ENCODE measurements at regions not wholly inside any gene's neighbourhood (a gene's known extent, or its start where the extent isn't known, plus 50 kb on each side); places are given as distances from the start of the nearest gene placed in this dataset.

DNA sequence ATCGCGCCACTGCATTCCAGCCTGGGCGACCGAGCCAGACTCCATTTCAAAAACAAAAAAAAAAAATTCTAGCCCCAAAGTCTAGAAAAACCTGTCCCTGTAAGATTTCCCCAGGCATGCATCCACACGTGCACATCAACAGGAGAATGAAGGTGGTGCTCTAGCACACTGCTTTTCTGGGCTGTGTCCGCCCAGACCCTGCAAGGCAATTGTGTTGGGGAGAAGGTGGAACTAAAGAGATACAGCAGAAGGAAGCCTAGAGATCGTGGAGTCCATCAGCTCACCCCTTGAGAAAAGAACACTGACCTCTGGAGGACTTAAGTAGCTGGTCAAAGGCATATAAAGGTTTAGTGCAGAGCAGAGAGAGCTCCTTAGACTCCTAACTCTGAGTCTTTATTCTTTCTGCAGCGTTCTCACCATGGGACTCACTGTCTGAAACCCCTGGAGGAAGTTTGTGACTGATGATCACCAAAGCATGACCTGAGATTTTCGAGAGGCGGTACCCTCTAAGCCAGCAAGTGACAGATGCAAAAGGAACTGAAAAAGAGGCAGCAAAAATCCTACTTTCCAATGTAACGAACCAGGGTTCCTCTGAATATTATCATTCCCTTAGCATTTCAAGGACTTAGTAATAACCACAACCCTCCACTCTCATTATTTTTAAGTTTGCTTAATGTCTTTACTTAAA lies 179.8 kb downstream of the MEX3B start:
- TF ChIP-seq, protein P1, sequence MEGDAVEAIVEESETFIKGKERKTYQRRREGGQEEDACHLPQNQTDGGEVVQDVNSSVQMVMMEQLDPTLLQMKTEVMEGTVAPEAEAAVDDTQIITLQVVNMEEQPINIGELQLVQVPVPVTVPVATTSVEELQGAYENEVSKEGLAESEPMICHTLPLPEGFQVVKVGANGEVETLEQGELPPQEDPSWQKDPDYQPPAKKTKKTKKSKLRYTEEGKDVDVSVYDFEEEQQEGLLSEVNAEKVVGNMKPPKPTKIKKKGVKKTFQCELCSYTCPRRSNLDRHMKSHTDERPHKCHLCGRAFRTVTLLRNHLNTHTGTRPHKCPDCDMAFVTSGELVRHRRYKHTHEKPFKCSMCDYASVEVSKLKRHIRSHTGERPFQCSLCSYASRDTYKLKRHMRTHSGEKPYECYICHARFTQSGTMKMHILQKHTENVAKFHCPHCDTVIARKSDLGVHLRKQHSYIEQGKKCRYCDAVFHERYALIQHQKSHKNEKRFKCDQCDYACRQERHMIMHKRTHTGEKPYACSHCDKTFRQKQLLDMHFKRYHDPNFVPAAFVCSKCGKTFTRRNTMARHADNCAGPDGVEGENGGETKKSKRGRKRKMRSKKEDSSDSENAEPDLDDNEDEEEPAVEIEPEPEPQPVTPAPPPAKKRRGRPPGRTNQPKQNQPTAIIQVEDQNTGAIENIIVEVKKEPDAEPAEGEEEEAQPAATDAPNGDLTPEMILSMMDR (IDR thresholded peaks at IDR 0.05), result no peak
- TF ChIP-seq POLR2A (IDR thresholded peaks at IDR 0.05), result no peak
- no peak for TF ChIP-seq POLR2AphosphoS5 (IDR thresholded peaks at IDR 0.05)
- Histone ChIP-seq H3K4me1 (no peaks in the 10 kb centered on the region), H3K27me3 (no peaks in the 10 kb centered on the region), H3K4me3 (no peak overlapping the region), H3K27ac (no peak overlapping the region), H3K36me3 (no peaks in the 10 kb centered on the region), H3K9me3 (no peaks in the 10 kb centered on the region)
- no peak for DNase-seq (ENCODE audit: low spot score in 2 of 2)
- intact Hi-C loops (cut with DNase I; ENCODE audit: low total_unique reads), result no loop called here

DNA sequence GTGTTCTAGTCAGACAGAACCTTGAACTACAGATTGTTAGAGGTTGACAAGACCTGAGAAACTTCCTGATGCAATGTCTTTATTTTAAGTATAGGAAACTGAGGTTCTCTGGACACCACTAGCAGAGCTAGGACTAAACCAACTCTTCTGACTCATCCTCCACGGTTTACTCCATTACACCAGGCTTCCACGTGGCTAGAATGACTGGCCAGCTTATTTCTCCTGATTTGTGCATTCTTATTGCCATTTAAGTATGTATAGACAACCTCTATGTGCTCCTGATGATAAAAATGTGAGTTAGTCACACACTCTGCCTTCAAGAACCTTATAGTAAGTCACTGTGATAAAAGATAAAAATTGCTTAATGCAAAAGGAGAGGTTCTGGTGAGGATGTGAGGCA lies 182.7 kb downstream of the MEX3B start:
- no peaks in the 10 kb centered on the region for H3K27me3 ChIP-seq
- no peak for DNase-seq (ENCODE audit: low spot score in 2 of 2)
- no peak overlapping the region for H3K27ac ChIP-seq
- intact Hi-C loops (cut with DNase I; ENCODE audit: low total_unique reads), result no loop called here
- H3K36me3 ChIP-seq, result no peaks in the 10 kb centered on the region
- no peaks in the 10 kb centered on the region for H3K4me1 ChIP-seq
- H3K4me3 ChIP-seq, result no peak overlapping the region
- TF ChIP-seq, protein P1 (IDR thresholded peaks at IDR 0.05), result no peak
- TF ChIP-seq POLR2A (IDR thresholded peaks at IDR 0.05) (no peak), POLR2AphosphoS5 (IDR thresholded peaks at IDR 0.05) (no peak)
- H3K9me3 ChIP-seq, result no peaks in the 10 kb centered on the region

DNA sequence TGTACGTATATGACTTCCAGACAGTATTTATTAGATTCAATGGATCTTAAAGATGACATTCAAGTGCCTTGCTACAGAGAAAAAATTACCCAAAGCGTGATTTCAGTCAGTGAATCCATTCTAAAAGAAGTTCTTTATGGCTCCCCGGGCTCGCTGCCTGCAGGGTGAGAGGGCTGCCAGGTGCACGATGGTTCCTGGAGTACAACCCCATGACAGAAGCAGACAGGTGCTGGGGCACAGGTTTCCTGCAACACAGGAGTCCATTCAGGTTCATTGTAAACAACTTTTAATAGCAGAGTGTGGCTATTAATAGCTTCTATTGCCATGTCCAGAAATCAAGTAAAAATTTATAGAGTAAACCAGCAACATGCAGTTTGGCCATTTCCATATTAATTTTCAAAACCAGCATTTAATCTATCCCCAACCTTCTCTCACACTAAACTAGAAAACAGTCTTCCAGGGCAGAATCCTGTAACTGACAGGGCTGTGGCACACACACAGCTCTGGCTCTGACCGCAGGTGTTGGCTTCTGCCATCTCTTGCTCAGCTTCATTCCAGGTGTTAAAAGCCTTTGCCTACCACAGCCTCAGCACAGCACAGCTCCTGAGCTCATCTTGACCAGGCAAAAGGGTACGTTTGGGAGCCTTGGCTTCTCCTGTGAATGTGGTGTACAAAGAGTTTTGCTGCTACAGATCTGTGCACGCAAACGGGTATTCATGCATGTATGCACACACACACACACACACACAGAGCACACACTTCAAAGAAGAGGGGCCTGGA lies 185.9 kb downstream of the MEX3B start:
- DNase-seq (ENCODE audit: low spot score in 2 of 2), result peak in 1 of 2 donors; percentile 32
- TF ChIP-seq POLR2AphosphoS5 (IDR thresholded peaks at IDR 0.05), result no peak
- no peak for TF ChIP-seq POLR2A (IDR thresholded peaks at IDR 0.05)
- TF ChIP-seq, protein P1 (IDR thresholded peaks at IDR 0.05), result no peak
- Histone ChIP-seq H3K4me3 (no peak overlapping the region), H3K27ac (no peak overlapping the region), H3K27me3 (no peaks in the 10 kb centered on the region), H3K4me1 (no peaks in the 10 kb centered on the region), H3K9me3 (no peaks in the 10 kb centered on the region), H3K36me3 (no peaks in the 10 kb centered on the region)
- intact Hi-C loops (cut with DNase I; ENCODE audit: low total_unique reads), result loop anchor here (10.0 kb wide), 1 partner anchor 55 kb away; no protein-coding TSS in a partner anchor

DNA sequence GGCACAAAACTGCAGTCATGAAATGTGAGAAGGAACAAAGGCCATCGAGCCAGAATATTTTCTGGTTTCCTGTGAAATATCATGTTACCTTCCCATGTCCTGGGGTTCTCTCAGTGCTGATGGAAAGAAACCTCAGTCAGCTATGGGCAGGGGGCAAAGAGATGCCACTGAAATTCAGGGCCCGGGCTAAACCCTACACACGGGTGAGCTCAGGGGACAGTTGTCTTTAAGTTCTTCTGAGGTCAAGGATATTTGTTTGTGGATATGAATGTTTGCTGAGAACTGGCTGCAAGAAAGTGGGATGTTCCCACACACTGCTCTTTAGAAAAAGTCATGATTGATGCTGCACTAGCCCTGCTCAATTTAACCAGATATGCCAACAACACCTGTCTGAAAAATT lies 187.2 kb downstream of the MEX3B start:
- no peaks in the 10 kb centered on the region for H3K27me3 ChIP-seq
- no peak for DNase-seq (ENCODE audit: low spot score in 2 of 2)
- H3K4me1 ChIP-seq, result no peaks in the 10 kb centered on the region
- TF ChIP-seq POLR2AphosphoS5 (IDR thresholded peaks at IDR 0.05) (no peak), POLR2A (IDR thresholded peaks at IDR 0.05) (no peak)
- TF ChIP-seq, protein P1 (IDR thresholded peaks at IDR 0.05), result no peak
- no peaks in the 10 kb centered on the region for H3K36me3 ChIP-seq
- H3K27ac ChIP-seq, result no peak overlapping the region
- intact Hi-C loops (cut with DNase I; ENCODE audit: low total_unique reads), result loop anchor here (10.0 kb wide), 1 partner anchor 56 kb away; no protein-coding TSS in a partner anchor
- no peaks in the 10 kb centered on the region for H3K9me3 ChIP-seq
- H3K4me3 ChIP-seq, result no peak overlapping the region

DNA sequence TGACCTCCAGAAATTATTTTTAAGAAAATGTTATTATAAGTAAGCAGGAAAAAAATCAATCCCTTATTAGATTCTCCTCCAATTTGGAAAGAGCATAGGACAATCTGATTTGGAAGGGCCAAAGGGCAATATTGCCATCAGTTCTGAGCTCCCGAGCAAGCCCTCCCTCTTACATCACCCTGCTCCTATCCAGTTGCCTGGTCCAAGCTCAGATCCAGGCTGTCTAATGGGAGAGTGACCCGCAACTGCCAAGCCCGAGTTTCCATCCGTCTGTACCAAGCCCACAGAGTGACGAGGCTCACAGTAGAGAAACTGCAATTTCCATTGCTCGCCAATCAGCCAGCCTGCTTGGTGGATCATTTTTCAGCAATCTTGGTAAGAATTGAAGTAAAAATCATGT lies 187.7 kb downstream of the MEX3B start:
- no peak overlapping the region for H3K27ac ChIP-seq

More for the DNA sequence above, 187.7 kb downstream of the MEX3B start:
- no peak for DNase-seq (ENCODE audit: low spot score in 2 of 2)
- Histone ChIP-seq H3K9me3 (no peaks in the 10 kb centered on the region), H3K4me3 (no peak overlapping the region), H3K27me3 (no peaks in the 10 kb centered on the region), H3K4me1 (no peaks in the 10 kb centered on the region), H3K36me3 (no peaks in the 10 kb centered on the region)
- intact Hi-C loops (cut with DNase I; ENCODE audit: low total_unique reads), result loop anchor here (10.0 kb wide), 1 partner anchor 57 kb away; no protein-coding TSS in a partner anchor
- TF ChIP-seq, protein P1 (IDR thresholded peaks at IDR 0.05), result no peak
- TF ChIP-seq POLR2A (IDR thresholded peaks at IDR 0.05), result no peak
- no peak for TF ChIP-seq POLR2AphosphoS5 (IDR thresholded peaks at IDR 0.05)

All from breast epithelium (tissue), 4 donors.